MM.1S (cell line): ENCODE measurements at regions not wholly inside any gene's neighbourhood (a gene's known extent, or its start where the extent isn't known, plus 50 kb on each side); places are given as distances from the start of the nearest gene placed in this dataset.

Experiments
- DNase-seq: peaks from one replicate; pipeline ENCODE4 v3.0.0-alpha.2; 2015
- H2AFZ ChIP-seq: fragments of 300-600 bp; sonication (generic); 2 replicates; pipeline ENCODE4 v1.6.0; 2016; ENCODE audit warnings: antibody characterized with exemption, low read length
- H3F3A ChIP-seq: fragments of 300-600 bp; sonication (generic); 2 replicates; pipeline ENCODE4 v1.6.1; 2016; ENCODE audit warnings: mild to moderate bottlenecking, antibody characterized with exemption, low read length, moderate library complexity, mixed read lengths; ENCODE audit not compliant: insufficient read depth
- H3K27ac ChIP-seq: fragments of 300-600 bp; sonication (generic); 2 replicates; pipeline ENCODE4 v1.5.1; 2016; ENCODE audit warnings: mild to moderate bottlenecking, low read length
- H3K27me3 ChIP-seq: fragments of 300-600 bp; sonication (generic); replicated peaks from 2 replicates; pipeline ENCODE4 v1.6.0; 2016; ENCODE audit warnings: low read length; ENCODE audit not compliant: insufficient read depth
- H3K36me3 ChIP-seq: fragments of 300-600 bp; sonication (generic); replicated peaks from 2 replicates; pipeline ENCODE4 v1.6.1; 2016; ENCODE audit warnings: mild to moderate bottlenecking, low read length, mixed read lengths; ENCODE audit not compliant: insufficient read depth
- H3K4me1 ChIP-seq: fragments of 300-600 bp; sonication (generic); 2 replicates; pipeline ENCODE4 v1.6.1; 2016; ENCODE audit warnings: low read length, mixed read lengths
- H3K4me2 ChIP-seq: fragments of 300-600 bp; sonication (generic); 2 replicates; pipeline ENCODE4 v1.6.0; 2016; ENCODE audit warnings: low read depth, low read length
- H3K4me3 ChIP-seq: fragments of 300-600 bp; sonication (generic); 2 replicates; pipeline ENCODE4 v1.5.1; 2016; ENCODE audit warnings: low read length, mixed read lengths
- H3K79me2 ChIP-seq: fragments of 300-600 bp; sonication (generic); 2 replicates; pipeline ENCODE4 v1.6.1; 2016; ENCODE audit warnings: mixed run types, low read length, mixed read lengths
- H3K9ac ChIP-seq: fragments of 300-600 bp; sonication (generic); 2 replicates; pipeline ENCODE4 v1.6.1; 2016; ENCODE audit warnings: low read length, mixed read lengths
- H3K9me2 ChIP-seq: fragments of 300-600 bp; sonication (generic); replicated peaks from 2 replicates; pipeline ENCODE4 v1.6.1; 2016; ENCODE audit warnings: mild to moderate bottlenecking, low read length, mixed read lengths; ENCODE audit not compliant: insufficient read depth
- H3K9me3 ChIP-seq: fragments of 300-600 bp; sonication (generic); replicated peaks from 2 replicates; pipeline ENCODE4 v1.6.1; 2016; ENCODE audit warnings: mild to moderate bottlenecking, low read length, mixed read lengths; ENCODE audit not compliant: insufficient read depth
- H4K20me1 ChIP-seq: fragments of 300-600 bp; sonication (generic); 2 replicates; pipeline ENCODE4 v1.6.1; 2016; ENCODE audit warnings: mild to moderate bottlenecking, low read length, moderate library complexity, mixed read lengths; ENCODE audit not compliant: insufficient read depth
- CTCF ChIP-seq: fragments of 300-600 bp; sonication (generic); IDR thresholded peaks from 2 replicates; pipeline ENCODE4 v1.5.1; 2016; ENCODE audit warnings: antibody characterized with exemption, low read length, mixed read lengths
- EZH2 ChIP-seq: fragments of 300-600 bp; sonication (generic); optimal IDR thresholded peaks from 2 replicates; pipeline ENCODE3; 2017; ENCODE audit warnings: low read depth, mild to moderate bottlenecking, antibody characterized with exemption, low read length, mixed read lengths
- EZH2phosphoT487 ChIP-seq: fragments of 300-600 bp; sonication (generic); IDR thresholded peaks from 2 replicates; pipeline ENCODE4 v1.6.1; 2018; ENCODE audit warnings: antibody characterized with exemption, low read length

GRCh38 chrX:19272452-19272851, 71.3 kb upstream of the PDHA1 start:
- Histone ChIP-seq H3K4me3 (no peak overlapping the region), H3K36me3 (no peaks in the 10 kb centered on the region), H3K79me2 (no peaks in the 10 kb centered on the region), H3K27ac (no peak overlapping the region), H3K27me3 (no peaks in the 10 kb centered on the region), H3K9me2 (no peaks in the 10 kb centered on the region), H4K20me1 (no peaks in the 10 kb centered on the region), H3F3A (no peaks in the 10 kb centered on the region), H3K9ac (no peak overlapping the region), H2AFZ (no peak overlapping the region), H3K4me2 (no peak overlapping the region), H3K4me1 (no peaks in the 10 kb centered on the region), H3K9me3 (no peaks in the 10 kb centered on the region)
- no peak for TF ChIP-seq EZH2
- DNase-seq: peak; percentile 19

DNA sequence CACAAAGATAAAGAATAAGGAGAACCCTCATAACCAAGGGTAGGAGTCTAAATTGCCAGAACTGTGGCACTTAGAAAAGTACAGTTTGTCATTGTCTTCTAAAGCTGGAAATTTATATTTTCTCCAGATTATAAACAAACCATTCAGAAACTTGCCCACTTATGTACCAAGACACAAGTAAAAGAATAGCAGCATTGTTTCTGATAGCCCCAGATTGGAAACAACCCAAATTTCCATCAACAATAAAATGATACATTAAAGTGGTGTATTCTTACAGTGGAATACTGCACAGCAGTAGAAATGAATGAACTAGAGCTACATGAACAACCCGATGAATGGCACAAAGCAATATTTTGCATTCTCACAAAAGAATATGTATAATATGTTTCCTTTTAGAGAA, 63.1 kb upstream of the PDHA1 start:
- H3K9me3 ChIP-seq: no peaks in the 10 kb centered on the region
- H3K27ac ChIP-seq: no peak overlapping the region
- H3K9me2 ChIP-seq: no peaks in the 10 kb centered on the region
- H3F3A ChIP-seq: no peaks in the 10 kb centered on the region
- no peaks in the 10 kb centered on the region for H3K27me3 ChIP-seq
- no peak overlapping the region for H3K9ac ChIP-seq
- no peak overlapping the region for H2AFZ ChIP-seq
- no peak overlapping the region for H3K4me2 ChIP-seq
- TF ChIP-seq EZH2 (no peak), CTCF (no peak), EZH2phosphoT487 (no peak)
- no peaks in the 10 kb centered on the region for H3K4me1 ChIP-seq
- H4K20me1 ChIP-seq: no peaks in the 10 kb centered on the region
- no peaks in the 10 kb centered on the region for H3K79me2 ChIP-seq
- no peak for DNase-seq
- H3K36me3 ChIP-seq: no peaks in the 10 kb centered on the region
- no peak overlapping the region for H3K4me3 ChIP-seq

DNA sequence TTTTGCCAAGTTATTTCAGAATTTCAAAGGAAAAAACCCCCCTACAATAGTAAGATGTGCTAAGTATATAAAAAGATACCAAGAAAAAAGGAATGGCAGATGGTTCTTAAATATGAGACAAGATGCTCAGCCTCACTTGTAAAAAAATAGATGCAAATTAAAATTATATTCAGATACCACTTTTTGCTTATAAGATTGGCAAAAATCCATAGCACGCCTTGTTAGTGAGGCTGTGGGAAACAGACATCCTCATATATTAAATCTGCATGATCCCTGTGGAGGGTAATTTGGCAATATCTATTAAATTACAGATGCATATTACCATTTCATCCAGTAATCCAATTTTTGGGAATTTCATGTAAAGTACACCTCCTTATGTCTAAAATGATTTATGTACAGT, 62.5 kb upstream of the PDHA1 start:
- no peaks in the 10 kb centered on the region for H3K36me3 ChIP-seq

More for the DNA sequence above, 62.5 kb upstream of the PDHA1 start:
- no peaks in the 10 kb centered on the region for H3K79me2 ChIP-seq
- H2AFZ ChIP-seq: no peak overlapping the region
- no peaks in the 10 kb centered on the region for H4K20me1 ChIP-seq
- no peak overlapping the region for H3K9ac ChIP-seq
- no peaks in the 10 kb centered on the region for H3K9me2 ChIP-seq
- no peaks in the 10 kb centered on the region for H3K9me3 ChIP-seq
- no peak overlapping the region for H3K4me3 ChIP-seq
- DNase-seq: no peak
- TF ChIP-seq EZH2phosphoT487: no peak
- no peak for TF ChIP-seq EZH2
- no peak for TF ChIP-seq CTCF
- no peaks in the 10 kb centered on the region for H3F3A ChIP-seq
- H3K27ac ChIP-seq: no peak overlapping the region
- H3K4me1 ChIP-seq: no peaks in the 10 kb centered on the region
- no peaks in the 10 kb centered on the region for H3K27me3 ChIP-seq
- no peak overlapping the region for H3K4me2 ChIP-seq
